IPS-11a (cell line): ENCODE measurements at regions not wholly inside any gene's neighbourhood (a gene's known extent, or its start where the extent isn't known, plus 50 kb on each side); places are given as distances from the start of the nearest gene placed in this dataset.
"Not testable (repeated sequence)": the region's sequence is repeated elsewhere in the genome, so short reads cannot be mapped to it uniquely, and the experiment has no call there.

Source experiments
- H3K4me3 ChIP-seq: one replicate; pipeline ENCODE4 v1.5.1; 2013; ENCODE audit warnings: low read depth, low read length, control low read depth

DNA sequence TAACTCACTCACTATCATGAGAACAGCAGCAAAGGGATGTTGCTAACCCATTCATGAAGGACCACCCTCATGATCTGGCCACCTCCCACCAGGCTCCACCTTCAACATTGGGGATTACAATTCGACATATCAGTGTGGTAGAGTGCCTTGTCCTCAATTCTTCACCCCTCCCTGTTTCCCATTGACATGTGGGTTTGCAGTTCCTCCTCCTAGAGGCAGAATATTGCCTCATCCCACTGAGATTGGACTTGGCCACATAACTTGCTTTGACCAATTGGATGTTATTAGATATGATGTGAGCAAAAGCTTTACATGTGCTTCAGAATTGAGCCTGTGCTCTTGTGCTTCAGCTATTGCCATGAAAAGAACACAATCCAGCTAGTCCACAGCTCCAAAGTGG lies 217.0 kb upstream of the CXCR4 start:
- no peak overlapping the region for H3K4me3 ChIP-seq

DNA sequence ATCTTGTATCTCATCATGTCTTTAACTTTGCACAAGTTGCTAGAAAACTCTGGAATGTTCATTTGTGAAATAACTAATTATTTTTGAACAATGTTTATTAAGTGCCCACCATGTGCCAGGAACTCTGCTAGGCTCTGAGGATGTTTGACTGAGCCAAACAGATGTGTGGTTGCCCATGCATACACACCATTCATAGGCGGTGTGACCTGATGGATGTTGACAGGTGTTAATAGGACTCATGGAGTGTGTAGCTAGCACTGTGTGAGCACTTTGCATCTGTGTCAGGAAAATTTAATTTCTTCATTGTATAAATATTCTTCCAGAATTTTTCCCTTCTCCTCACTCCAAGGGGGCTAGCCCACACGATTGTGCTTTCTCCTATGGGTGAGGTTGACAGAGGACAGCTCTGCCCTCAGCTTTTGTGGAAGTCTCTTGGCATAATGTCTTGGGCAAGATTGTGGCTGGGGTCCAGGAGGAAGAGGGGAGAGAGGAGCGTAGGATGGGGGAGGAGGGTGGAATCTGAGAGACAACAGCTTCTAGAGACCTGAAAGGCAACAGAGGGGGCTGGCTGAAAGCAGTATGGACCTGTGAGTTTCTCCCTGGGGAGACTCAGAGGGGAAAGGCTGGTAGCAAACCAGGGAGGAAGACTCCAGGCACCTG lies 214.6 kb upstream of the CXCR4 start:
- H3K4me3 ChIP-seq, result no peak overlapping the region

GRCh38 chr2:136331226-136331625 lies 213.3 kb upstream of the CXCR4 start:
- no peak overlapping the region for H3K4me3 ChIP-seq

GRCh38 chr2:136328207-136328795 lies 210.4 kb upstream of the CXCR4 start:
- H3K4me3 ChIP-seq, result no peak overlapping the region

- H3K4me3 ChIP-seq, result no peak overlapping the region
Measured at GRCh38 chr2:136327162-136327852, 209.4 kb upstream of the CXCR4 start.

DNA sequence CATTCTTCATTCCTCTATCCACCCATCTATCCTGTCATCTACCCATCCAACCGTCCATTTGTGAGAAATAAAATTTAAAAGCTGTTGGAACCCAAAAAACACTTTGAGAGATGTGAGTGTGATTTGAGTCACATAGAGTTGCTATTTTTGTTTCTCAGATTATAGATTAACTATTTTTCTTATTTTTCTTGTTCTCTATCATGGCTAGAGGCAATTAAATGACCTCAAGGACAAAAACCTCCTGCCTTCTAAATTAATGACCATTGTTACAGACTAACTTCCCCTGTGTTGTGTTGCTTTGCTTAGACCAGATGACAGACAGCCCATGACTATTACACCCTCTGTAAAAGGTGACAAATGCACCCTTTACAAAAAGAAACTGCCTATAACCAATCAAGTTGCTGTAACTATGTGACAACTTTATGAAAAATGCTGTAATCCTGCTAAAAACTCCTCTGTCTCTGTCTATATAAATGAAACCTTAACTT lies 207.9 kb upstream of the CXCR4 start:
- H3K4me3 ChIP-seq, result no peak overlapping the region

- no peak overlapping the region for H3K4me3 ChIP-seq
Measured at GRCh38 chr2:136324966-136325365, 207.0 kb upstream of the CXCR4 start.

GRCh38 chr2:136323935-136324334 lies 206.0 kb upstream of the CXCR4 start:
- no peak overlapping the region for H3K4me3 ChIP-seq

DNA sequence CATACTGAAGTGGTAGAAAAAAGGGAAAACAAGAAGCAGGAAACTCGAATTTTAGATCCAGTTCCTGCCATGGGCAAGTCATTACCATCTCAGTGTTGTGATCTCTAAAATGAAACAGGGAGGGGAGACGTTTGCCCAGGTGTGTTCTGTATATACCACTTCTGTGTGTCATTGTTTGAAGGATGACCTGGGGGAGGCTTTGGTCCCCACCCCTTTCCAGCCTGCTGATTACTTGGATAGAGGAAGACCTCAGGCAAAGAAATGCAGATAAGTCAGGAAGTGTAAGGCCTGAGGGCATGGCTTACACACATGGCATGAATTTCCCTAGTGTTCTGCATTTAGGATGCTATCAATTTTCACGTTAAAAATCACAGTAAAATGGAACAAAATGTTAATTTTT lies 205.2 kb upstream of the CXCR4 start:
- no peak overlapping the region for H3K4me3 ChIP-seq

- H3K4me3 ChIP-seq, result no peak overlapping the region
Measured at GRCh38 chr2:136322428-136322827, 204.5 kb upstream of the CXCR4 start.

DNA sequence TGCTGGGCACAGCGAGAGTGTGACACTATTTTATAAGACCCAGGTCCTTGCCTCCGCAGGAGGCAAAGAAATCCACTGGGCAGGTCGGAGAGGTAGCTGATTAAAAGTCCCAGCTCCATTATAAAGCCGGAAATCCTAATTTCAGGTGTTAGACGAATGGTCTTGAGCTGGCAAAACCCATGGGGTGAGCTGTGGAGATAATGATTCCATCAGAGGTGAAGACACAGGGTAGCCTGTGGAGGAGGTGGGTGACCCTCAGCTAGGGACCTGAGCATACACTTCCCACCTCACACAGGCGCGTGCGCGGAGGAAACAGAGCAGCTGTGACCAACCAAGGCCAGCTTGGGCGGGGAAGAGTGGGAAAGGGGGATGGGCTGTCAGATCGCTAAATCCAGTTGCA lies 201.7 kb upstream of the CXCR4 start:
- no peak overlapping the region for H3K4me3 ChIP-seq

DNA sequence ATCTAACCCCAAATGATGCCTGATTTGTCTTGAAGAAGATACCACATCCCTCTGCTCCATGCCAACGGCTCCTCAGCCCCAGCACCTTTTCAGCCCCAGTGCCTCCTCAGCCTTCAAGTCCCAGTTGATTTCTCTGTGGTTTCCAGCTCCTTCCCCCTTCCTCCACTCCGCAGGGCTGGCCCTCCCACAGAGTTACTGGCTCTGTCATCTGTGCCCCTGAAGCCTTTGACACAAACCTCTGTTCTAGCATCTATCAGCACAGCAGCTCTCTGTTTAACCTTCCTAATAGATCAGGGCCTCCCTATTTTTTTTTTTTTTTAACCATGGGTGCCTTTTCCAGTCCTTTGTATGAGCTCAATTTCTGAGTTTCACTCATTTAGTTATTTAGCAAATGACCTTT lies 201.3 kb upstream of the CXCR4 start:
- H3K4me3 ChIP-seq, result no peak overlapping the region

DNA sequence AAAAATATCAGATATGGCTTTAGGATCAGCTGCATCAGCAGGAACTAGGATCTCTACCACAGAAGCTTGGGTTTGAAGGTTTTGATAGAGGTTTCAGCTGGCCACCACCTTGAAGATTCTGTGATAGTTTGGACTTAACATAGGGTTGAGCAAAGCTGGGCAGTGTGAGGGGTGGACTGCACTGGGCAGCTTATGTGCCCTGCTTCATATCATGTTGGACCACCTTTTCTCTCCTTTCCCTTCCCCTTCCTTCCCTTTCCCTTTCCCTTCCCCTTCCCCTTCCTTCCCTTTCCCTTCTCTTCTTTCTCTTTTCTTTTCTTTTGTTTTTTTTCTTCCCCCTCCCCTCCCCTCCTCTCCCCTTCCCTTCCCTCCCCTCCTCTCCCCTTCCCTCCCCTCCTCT lies 196.3 kb upstream of the CXCR4 start:
- H3K4me3 ChIP-seq, result no peak overlapping the region

DNA sequence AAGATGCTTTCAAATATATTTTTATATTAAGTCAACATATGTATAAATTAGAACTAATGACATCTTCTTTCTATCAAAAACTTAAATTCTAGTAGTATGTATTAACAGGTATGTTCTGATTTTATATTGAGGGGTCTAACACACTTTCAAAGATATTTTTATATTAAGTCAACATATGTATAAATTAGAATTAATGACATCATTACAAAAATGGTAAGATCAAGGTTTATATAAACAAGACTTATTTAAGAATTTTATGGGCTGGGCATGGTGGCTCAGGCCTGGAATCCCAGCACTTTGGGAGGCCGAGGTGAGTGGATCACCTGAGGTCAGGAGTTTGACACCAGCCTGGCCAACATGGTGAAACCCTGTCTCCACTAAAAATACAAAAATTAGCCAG lies 194.6 kb upstream of the CXCR4 start:
- not testable (repeated sequence) for H3K4me3 ChIP-seq

GRCh38 chr2:136310797-136311603 lies 193.1 kb upstream of the CXCR4 start:
- no peak overlapping the region for H3K4me3 ChIP-seq

GRCh38 chr2:136310005-136310495 lies 192.1 kb upstream of the CXCR4 start:
- H3K4me3 ChIP-seq, result no peak overlapping the region

DNA sequence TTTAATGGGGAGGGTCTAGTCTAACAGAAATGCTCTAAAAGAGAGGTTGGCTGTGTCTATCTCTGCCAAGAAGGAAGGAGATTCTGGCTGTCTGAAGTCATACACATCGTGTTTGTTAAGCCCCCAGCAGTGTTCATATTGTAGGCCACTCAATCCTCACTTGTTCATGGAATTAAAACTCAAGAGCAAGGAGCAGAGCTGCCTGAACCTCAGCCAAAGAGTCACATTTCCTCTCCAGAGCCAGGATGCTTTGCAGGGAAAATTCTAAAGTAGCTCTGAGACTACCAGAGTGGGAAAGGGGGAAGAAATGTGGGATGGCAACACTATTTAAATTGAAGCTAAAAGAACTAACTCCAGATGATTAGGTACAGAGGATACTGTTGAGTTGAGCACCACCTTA lies 190.7 kb upstream of the CXCR4 start:
- no peak overlapping the region for H3K4me3 ChIP-seq

DNA sequence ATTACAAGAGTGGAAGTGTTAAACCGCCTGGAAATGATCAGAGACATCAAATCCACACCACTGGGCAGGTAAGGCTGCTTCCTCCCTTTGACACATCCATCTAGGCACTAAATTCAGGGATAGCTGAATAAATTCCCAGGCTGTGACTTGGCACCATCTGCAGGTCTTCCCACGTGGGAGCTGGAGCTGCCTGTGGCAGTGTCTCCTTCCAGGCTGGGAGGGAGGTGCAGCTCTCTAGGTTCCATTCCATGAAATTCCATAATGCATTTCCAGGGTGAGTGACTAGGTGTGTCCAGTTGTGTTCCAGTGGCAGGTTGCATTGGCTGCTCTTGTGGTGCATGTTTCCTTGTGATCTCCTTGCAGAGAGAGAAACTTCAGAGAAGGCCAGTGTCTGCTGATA lies 188.9 kb upstream of the CXCR4 start:
- no peak overlapping the region for H3K4me3 ChIP-seq

DNA sequence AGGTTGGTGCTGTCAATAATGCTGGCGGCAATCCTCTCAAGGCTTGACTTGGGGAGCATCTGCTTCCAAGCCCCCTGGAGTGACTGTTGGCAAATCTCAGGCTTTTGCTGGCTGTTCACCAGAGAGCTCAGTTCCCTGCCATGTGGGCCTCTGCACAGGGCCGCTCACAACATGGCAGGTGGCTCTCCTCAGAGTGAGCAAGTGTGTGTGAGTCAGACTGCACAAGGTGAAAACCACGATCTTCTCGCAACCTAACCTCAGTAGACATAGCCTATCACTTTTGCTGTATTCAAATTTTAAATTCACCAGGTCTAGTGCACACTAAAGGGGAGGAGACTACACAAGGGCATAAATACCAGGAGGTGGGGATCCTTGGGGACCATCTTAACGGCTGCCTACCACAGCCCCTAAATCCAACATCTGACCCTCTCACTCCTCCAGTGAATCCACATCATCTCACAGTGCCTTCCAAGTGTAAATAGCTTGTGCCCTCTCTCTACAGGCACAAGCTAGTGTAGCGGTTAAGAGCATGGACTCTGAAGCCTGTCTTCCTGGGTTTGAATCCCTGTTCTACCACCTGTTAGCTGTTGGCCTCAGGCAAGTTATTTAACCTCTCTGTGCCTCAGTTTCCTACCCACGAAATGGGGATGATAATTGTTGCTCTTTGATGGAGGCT lies 187.7 kb upstream of the CXCR4 start:
- no peak overlapping the region for H3K4me3 ChIP-seq

GRCh38 chr2:136301006-136301405 lies 183.1 kb upstream of the CXCR4 start:
- no peak overlapping the region for H3K4me3 ChIP-seq

GRCh38 chr2:136298631-136299030 lies 180.7 kb upstream of the CXCR4 start:
- H3K4me3 ChIP-seq, result no peak overlapping the region
